DMS 273 (cell line): ENCODE measurements at regions not wholly inside any gene's neighbourhood (a gene's known extent, or its start where the extent isn't known, plus 50 kb on each side); places are given as distances from the start of the nearest gene placed in this dataset.

ENCODE experiments used
- DNase-seq: peaks from one replicate; lab custom pipeline; 2025; ENCODE audit not compliant: unreplicated experiment; lab: John Stamatoyannopoulos, UW

DNA sequence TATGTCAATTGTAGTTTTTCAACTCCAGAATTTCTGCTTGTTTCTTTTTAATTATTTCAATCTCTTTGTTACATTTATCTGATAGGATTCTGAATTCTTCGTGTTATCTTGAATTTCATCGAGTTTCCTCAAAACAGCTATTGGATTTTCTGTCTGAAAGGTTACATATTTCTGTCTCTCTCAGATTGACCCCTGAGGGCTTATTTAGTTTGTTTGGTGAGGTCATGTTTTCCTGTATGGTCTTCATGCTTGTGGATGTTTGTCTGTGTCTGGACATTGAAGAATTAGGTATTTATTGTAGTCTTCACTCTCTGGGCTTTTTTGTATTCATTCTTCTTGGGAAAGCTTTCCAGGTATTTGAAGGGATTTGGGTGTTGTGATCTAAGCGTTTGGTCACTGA lies 85.6 kb downstream of the SNAPC1 start:
- DNase-seq, result no peak

GRCh38 chr14:61854898-61855297 lies 92.7 kb downstream of the SNAPC1 start:
- DNase-seq, result no peak

- peak; percentile 79 for DNase-seq
Observed at GRCh38 chr14:61860294-61860918, 98.2 kb downstream of the SNAPC1 start.

GRCh38 chr14:61861320-61861865 lies 99.2 kb downstream of the SNAPC1 start:
- DNase-seq, result peak; percentile 11

- DNase-seq, result no peak
Observed at GRCh38 chr14:61864329-61864898, 102.2 kb downstream of the SNAPC1 start.

- DNase-seq, result no peak
Observed at GRCh38 chr14:61866932-61867920, 105.0 kb downstream of the SNAPC1 start.

DNA sequence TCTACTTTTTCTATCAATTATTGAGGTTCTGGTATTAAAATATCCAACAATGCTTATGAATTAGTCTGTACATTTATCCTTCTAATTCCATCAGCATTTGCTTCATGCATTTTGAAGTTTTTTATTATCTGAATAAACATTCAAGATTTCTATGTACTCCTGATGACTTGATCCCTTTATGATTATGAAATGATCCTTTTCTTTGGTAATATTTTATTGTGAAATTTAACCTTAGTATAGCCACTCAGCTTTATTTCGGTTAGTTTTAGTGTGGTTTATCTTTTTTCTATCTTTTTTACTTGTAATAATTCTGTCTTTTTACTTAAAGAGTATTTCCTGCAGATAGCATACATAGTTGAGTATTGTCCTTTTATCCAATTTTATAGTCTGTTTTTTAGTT lies 106.6 kb downstream of the SNAPC1 start:
- DNase-seq, result no peak

DNA sequence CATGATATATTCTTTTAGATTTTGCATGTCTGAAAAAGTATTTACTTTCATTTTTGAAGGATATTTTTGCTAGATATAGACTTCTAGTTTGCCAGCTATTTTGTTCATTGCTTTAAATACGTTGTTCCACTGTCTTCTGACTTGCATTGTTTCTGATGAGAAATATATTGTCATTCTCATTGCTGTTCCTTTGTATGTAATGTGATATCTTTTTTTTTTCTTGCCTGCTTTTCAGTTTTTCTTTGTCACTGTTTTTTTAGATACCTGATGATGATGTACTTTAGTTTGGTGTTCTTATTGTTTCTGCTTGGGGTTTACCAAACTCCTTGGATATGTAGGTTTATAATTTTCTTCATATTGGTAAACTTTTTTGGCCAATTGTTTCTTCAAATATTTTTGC lies 107.9 kb downstream of the SNAPC1 start:
- DNase-seq, result no peak

DNA sequence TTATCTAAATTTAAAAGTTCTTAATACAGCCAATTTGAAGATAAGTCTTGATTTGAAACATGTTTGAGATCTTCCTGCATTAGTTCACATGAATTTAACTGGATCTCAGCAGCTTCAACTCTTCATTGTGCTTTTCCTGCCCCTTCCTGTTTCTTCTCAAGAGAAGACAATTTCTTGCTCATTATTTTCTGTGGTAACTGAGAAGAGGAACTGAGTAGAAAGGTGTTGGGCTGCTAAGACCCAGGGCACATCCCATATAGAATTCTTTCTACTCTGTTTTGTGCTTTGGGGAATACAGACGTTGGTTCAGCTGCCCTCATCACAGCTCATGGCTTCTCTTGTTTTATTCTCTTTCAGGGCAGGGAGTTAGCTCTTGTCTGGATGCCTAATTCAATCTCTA lies 110.2 kb downstream of the SNAPC1 start:
- no peak for DNase-seq

DNA sequence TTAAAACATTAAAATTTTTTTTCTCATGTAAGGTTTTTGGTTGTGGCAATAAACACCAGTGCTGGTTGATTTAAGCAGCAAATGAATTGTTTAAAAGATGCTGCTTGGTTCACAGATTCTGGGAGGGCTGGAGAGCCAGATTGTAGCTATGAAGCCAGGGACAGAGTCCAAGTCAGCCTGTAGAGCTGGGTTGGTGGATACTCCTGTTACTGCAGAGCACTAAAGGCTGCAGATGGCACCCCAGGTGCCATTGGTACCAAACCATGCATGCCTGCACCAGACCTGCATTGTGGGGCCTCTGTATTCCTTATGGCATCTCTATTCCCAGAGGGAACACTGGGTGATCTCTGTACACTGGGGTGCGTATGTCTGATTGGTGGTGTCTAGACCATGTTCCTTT lies 113.3 kb downstream of the SNAPC1 start:
- DNase-seq, result peak; percentile 74

DNA sequence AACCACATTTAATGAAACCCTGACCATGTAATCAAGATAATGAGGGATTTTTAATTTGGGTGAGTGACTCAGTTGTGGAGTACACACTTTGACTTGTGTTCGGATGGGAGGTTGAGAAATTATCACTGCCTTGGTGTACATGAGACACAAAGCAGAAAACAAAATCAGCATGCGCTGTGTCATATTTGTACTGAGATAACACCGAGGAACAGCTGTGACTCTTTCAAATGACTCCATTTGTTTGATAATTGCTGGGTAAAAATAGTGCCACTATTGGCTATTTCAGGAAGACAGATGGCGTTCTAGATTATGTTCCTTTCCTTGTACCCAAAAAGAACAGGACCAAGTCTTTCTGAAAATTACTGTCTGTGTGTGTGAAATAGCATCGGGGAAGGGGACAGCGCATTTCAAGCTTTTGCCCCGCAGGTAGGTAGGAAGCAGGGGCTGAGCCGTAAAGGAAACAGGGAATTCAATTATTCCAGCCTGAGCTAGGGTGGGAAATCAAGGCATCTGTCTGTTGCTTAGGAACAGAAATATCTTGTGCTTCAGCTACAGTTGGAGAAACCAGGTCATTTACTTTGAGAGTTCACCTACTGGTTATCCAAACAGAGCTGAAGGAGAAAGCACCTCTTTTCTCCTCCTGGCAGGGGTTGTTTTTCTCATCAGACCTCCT lies 114.3 kb downstream of the SNAPC1 start:
- DNase-seq, result peak; percentile 78

DNA sequence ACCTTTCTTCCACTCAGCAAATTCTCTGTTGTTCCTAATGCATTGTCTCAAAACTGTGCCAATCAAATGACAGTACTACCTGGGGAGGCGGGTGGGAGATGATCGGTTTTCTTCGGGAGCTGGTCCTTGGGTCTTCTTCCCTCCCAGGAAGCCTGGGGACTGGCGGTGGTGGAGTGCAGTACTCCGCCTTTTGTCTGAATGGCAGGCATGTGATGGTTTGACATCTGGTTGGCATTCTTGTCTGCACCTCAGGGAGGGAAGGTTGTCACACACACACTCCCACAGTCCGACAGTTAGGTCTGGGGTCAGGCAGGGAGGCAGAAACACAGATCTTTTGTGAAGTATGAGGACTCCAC lies 114.8 kb downstream of the SNAPC1 start:
- DNase-seq, result peak; percentile 50

GRCh38 chr14:61877768-61878167 lies 115.5 kb downstream of the SNAPC1 start:
- no peak for DNase-seq

- DNase-seq, result no peak
Observed at GRCh38 chr14:61878931-61879330, 116.7 kb downstream of the SNAPC1 start.

DNA sequence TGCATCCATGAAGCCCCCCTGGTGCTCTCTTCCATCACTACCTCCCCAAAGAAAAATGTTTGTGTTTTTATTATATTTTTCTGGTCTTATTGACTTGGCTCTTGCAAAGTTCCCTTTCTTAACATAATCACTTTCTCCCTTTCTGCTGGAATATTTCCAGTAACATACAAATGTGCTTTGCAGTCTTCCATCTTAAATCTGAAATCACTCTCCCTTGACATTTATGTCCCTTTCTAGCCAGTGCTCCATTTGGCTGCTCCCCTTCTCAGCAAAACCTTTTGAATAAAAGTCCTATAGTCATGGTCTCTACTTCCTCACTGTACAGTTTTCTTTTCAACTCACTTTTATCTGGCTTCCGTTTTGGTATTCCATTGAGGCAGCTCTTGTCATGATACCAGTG lies 118.8 kb downstream of the SNAPC1 start:
- DNase-seq, result no peak

DNA sequence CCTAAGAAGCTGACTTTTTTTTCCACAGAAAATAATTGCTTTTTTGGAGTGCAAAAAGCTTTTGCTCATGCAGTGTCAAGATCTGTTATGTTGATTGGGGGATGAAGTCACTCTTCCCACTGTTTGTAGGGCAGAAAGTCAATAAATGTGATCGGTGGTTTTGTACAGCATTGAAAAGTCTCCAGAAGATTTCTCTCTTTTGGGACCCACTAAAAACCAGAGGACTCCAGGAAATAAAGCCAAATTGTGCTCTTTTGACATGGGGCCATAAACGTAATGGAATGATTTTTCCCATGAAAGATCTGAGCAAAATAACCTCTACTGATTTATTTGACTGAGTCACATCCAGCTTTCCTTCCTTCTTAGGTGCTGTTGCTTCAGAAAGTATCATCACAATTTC lies 122.5 kb downstream of the SNAPC1 start:
- DNase-seq, result no peak

GRCh38 chr14:61885203-61885961 lies 123.2 kb downstream of the SNAPC1 start:
- DNase-seq, result no peak

DNA sequence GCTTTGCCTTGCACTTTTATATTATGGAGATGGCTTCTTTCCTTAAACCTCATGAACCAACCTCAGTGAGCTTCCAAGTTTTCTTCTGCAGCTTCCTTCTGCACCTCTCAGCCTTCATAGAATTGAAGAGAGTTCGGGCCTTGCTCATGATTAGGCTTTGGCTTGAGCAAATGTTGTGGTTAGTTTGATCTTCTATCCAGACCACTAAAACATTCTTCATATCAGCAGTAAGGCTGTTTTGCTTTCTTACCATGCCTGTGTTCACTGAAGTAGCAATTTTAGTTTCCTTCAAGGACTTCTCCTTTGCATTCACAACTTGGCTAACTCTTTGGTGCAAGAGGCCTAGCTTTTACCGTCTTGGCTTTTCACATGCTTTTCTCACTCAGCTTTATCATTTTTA lies 125.4 kb downstream of the SNAPC1 start:
- no peak for DNase-seq

DNA sequence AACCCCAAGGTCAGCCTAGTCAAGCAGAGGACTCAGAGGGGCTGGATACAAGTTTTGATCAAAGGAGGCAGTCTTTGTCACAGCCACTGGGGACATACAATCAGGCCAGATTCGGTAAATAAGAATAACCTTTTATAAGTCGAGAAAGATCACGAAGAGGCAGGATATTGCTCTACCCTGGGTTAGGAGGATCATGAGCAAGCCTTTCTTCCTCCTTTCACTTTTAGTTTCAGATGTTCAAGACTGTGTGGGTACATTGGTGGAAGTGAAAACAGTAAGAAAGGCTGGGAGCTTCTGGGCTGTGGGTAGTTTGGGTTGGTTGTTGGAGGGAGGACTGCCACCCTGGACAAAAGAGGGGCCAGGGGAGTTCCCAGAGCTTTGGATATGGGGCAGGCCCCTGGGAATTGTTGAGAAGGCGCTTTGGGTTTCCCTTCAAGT lies 127.7 kb downstream of the SNAPC1 start:
- no peak for DNase-seq

- DNase-seq, result peak; percentile 18
Observed at GRCh38 chr14:61891170-61891569, 128.9 kb downstream of the SNAPC1 start.
